ENCODE measurements at regions not wholly inside any gene's neighbourhood (a gene's known extent, or its start where the extent isn't known, plus 50 kb on each side); places are given as distances from the start of the nearest gene placed in this dataset.
A peak's percentile ranks its signal among the peaks of the same experiment; 100 is the strongest.

DNA sequence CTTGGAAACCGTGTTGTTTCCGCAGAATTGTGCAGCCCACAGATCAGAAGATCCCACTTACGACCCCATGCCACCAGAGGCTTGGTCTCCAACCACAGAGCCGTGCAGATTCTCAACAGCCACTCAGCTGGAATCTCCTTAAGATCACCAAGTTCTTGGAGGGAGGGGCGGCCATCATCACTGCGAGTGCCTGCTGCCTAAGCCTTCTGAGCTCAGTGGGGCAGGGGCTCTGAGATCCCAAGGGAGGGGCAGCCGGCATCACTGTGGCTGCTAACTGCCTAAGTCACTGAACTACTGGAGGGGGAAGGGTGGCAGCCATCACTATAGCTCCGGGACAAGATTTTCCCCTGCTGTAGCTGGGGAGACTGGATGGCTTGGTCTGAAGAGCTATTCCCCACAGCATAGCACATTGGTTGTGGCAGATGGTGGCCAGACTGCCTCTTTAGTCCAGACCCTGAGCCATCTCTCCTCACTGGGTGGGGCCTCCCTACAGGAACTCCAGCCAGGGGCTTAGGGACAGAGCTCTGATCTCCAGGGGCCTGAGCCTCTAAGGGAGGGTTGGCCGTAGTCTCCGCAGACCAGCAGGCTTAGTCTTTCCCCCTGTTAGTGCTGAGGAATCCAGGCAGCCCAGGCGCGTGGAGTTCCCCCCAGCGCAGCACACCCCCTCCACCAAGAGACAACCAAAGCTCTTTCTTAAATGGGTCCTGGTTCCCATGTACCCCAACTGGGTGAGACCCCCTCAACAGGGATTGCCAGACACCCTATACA is 1483.9 kb downstream of the ADGRL3 start:
- Histone ChIP-seq H3K9me3 (ENCODE audit: control insufficient read depth, low read depth, low read length) (no peaks in the 10 kb centered on the region), H3K36me3 (ENCODE audit: control insufficient read depth, insufficient read depth, low read length) (no peaks in the 10 kb centered on the region), H3K27me3 (ENCODE audit: control insufficient read depth, insufficient read depth, low read length) (no peaks in the 10 kb centered on the region), H3K4me1 (ENCODE audit: control insufficient read depth, insufficient read depth, low read length) (no peaks in the 10 kb centered on the region), H3K27ac (ENCODE audit: low read length) (no peak overlapping the region), H3K4me3 (ENCODE audit: low read length) (no peak overlapping the region)
- no peak for DNase-seq
- no CpG with 5 or more reads among the region's 13 CpGs for WGBS (ENCODE audit: insufficient coverage, low lambda C conversion rate)

DNA sequence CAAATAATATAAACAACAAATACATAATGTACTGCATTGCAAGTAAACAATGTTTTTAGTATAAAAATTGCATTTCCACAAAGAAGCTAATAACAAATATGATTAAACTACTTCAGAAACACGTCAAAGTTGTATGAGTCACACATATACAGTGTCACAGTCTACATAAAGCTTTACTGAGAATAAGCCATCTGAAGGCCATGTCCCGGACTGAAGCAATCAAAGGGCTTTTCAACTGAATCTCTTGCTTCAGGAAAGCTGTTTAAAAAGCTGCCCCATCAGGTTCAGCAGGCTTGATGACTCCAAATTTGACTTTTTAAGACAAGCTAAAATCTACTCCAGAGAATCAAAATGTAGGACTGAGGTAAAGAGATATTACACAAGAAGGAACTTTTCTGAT is 1476.8 kb downstream of the ADGRL3 start:
- no peak for DNase-seq
- no peaks in the 10 kb centered on the region for H3K27me3 ChIP-seq (ENCODE audit: control insufficient read depth, insufficient read depth, low read length)
- no peaks in the 10 kb centered on the region for H3K4me1 ChIP-seq (ENCODE audit: control insufficient read depth, insufficient read depth, low read length)
- no CpG with 5 or more reads among the region's 2 CpGs for WGBS (ENCODE audit: insufficient coverage, low lambda C conversion rate)
- no peaks in the 10 kb centered on the region for H3K36me3 ChIP-seq (ENCODE audit: control insufficient read depth, insufficient read depth, low read length)
- H3K9me3 ChIP-seq (ENCODE audit: control insufficient read depth, low read depth, low read length), result no peaks in the 10 kb centered on the region
- H3K4me3 ChIP-seq (ENCODE audit: low read length), result no peak overlapping the region
- H3K27ac ChIP-seq (ENCODE audit: low read length), result no peak overlapping the region

DNA sequence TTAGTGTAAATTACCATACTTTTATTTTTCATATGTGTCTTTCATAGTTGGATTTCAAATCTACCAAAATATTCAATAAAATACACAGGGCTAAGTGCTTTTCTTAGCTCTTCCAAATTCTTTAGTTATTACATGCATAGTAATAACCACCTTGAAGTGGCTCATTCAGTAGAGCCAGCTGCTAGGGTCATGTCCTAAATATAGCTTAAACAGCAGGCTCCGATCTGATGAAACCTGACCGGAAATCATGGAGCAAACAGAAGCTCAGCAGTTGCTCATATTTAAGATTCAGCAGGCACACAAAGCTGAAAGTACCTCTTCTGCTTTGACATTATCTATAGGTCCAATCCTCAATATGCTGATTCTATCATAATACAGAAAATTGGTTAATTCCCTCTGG is 1470.4 kb downstream of the ADGRL3 start:
- no peaks in the 10 kb centered on the region for H3K36me3 ChIP-seq (ENCODE audit: control insufficient read depth, insufficient read depth, low read length)
- H3K4me3 ChIP-seq (ENCODE audit: low read length), result no peak overlapping the region
- no peaks in the 10 kb centered on the region for H3K4me1 ChIP-seq (ENCODE audit: control insufficient read depth, insufficient read depth, low read length)
- DNase-seq, result no peak
- no CpG with 5 or more reads among the region's 2 CpGs for WGBS (ENCODE audit: insufficient coverage, low lambda C conversion rate)
- H3K27me3 ChIP-seq (ENCODE audit: control insufficient read depth, insufficient read depth, low read length), result no peaks in the 10 kb centered on the region
- H3K27ac ChIP-seq (ENCODE audit: low read length), result no peak overlapping the region
- H3K9me3 ChIP-seq (ENCODE audit: control insufficient read depth, low read depth, low read length), result no peaks in the 10 kb centered on the region

DNA sequence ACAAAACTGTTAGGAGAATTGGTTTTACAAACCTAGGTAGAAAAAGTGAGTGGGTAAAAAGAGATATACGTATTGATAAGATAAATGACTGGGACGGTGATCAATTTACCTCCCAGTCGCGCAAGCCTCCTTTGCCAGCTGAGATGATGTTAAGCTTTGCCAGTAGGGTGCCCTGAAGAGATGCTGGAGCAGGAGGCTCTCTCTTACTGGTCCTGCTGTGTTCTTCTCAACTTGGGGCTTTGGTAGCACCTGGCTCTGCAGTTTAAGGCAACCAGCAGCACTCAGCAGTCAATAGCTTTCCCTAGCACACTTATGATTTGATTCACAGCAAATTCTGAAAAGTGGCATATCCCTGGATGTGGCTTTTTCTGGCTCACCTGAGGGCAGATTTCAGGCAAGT is 1461.7 kb downstream of the ADGRL3 start:
- H3K36me3 ChIP-seq (ENCODE audit: control insufficient read depth, insufficient read depth, low read length), result no peaks in the 10 kb centered on the region
- H3K27ac ChIP-seq (ENCODE audit: low read length), result no peak overlapping the region
- no peak overlapping the region for H3K4me3 ChIP-seq (ENCODE audit: low read length)
- no CpG with 5 or more reads among the region's 4 CpGs for WGBS (ENCODE audit: insufficient coverage, low lambda C conversion rate)
- H3K9me3 ChIP-seq (ENCODE audit: control insufficient read depth, low read depth, low read length), result no peaks in the 10 kb centered on the region
- DNase-seq, result no peak
- no peaks in the 10 kb centered on the region for H3K4me1 ChIP-seq (ENCODE audit: control insufficient read depth, insufficient read depth, low read length)
- H3K27me3 ChIP-seq (ENCODE audit: control insufficient read depth, insufficient read depth, low read length), result no peaks in the 10 kb centered on the region

DNA sequence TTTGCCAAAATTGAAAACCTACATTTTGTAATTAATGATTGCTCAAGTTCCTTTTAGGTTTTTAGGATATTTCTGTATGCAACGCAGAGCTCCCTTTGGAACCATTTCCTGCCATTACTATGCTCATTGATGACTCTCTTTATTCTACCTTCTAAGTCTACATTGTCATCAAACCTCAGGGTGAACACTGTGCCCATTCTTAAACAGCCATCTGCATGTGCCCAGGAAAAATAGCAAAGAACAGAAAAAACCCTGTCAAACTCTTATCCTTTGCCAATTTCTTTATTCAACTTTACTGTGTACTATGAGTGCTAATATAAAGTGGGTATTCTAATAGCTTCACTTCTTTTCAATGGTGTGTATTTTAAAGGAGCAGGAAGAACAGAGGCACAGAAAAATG is 1455.9 kb downstream of the ADGRL3 start:
- WGBS (ENCODE audit: insufficient coverage, low lambda C conversion rate), result no CpG with 5 or more reads among the region's 1 CpG
- Histone ChIP-seq H3K4me3 (ENCODE audit: low read length) (no peak overlapping the region), H3K27me3 (ENCODE audit: control insufficient read depth, insufficient read depth, low read length) (no peaks in the 10 kb centered on the region), H3K4me1 (ENCODE audit: control insufficient read depth, insufficient read depth, low read length) (no peaks in the 10 kb centered on the region), H3K27ac (ENCODE audit: low read length) (no peak overlapping the region), H3K36me3 (ENCODE audit: control insufficient read depth, insufficient read depth, low read length) (no peaks in the 10 kb centered on the region), H3K9me3 (ENCODE audit: control insufficient read depth, low read depth, low read length) (no peaks in the 10 kb centered on the region)
- DNase-seq, result no peak

DNA sequence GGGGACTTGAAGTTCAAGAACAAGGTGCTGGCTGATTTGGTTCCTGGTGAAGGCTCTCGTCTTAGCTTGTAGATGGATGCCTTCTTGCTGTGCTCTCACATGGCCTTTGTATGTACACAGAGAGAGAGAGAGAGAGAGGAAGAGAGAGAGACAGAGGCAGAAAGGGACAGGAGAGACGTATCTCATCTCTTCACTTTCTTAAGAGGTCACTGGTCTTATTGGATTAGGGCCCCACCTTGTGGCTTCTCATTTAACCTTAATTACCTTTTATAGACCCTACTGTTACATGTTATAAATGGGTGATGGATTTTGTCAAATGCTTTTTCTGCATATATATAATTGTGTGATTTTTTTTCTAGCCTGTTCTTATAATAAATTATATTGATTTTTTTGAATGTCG is 1444.2 kb downstream of the ADGRL3 start:
- peak; percentile 2 to 3 for DNase-seq
- Histone ChIP-seq H3K27me3 (ENCODE audit: control insufficient read depth, insufficient read depth, low read length) (no peaks in the 10 kb centered on the region), H3K4me1 (ENCODE audit: control insufficient read depth, insufficient read depth, low read length) (no peaks in the 10 kb centered on the region), H3K4me3 (ENCODE audit: low read length) (no peak overlapping the region), H3K27ac (ENCODE audit: low read length) (no peak overlapping the region), H3K36me3 (ENCODE audit: control insufficient read depth, insufficient read depth, low read length) (no peaks in the 10 kb centered on the region), H3K9me3 (ENCODE audit: control insufficient read depth, low read depth, low read length) (no peaks in the 10 kb centered on the region)
- 21% methylated on average over 2 of the region's 3 CpGs for WGBS (ENCODE audit: insufficient coverage, low lambda C conversion rate)

DNA sequence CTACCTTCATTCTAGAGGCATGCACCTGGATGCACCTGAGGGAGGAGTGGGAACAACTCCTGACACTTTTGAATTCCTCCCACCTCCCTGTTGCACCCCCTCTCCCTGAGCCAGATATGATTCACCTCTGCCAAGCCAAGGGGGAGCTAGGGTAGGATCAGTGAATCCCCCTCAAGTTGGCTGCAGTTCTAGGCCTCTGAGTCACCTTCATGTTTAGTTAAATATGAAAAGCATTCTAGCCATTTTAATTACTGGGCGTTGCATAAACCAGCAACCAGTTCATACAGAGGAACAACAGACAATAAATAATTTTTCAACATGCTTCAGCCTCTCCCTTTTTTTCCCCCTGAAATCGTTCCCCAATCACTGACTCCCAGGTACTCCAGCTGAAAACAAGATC is 1440.2 kb downstream of the ADGRL3 start:
- H3K27me3 ChIP-seq (ENCODE audit: control insufficient read depth, insufficient read depth, low read length), result no peaks in the 10 kb centered on the region
- no peaks in the 10 kb centered on the region for H3K9me3 ChIP-seq (ENCODE audit: control insufficient read depth, low read depth, low read length)
- WGBS (ENCODE audit: insufficient coverage, low lambda C conversion rate), result no CpG with 5 or more reads among the region's 2 CpGs
- no peak for DNase-seq
- no peak overlapping the region for H3K27ac ChIP-seq (ENCODE audit: low read length)
- no peak overlapping the region for H3K4me3 ChIP-seq (ENCODE audit: low read length)
- H3K36me3 ChIP-seq (ENCODE audit: control insufficient read depth, insufficient read depth, low read length), result no peaks in the 10 kb centered on the region
- no peaks in the 10 kb centered on the region for H3K4me1 ChIP-seq (ENCODE audit: control insufficient read depth, insufficient read depth, low read length)

DNA sequence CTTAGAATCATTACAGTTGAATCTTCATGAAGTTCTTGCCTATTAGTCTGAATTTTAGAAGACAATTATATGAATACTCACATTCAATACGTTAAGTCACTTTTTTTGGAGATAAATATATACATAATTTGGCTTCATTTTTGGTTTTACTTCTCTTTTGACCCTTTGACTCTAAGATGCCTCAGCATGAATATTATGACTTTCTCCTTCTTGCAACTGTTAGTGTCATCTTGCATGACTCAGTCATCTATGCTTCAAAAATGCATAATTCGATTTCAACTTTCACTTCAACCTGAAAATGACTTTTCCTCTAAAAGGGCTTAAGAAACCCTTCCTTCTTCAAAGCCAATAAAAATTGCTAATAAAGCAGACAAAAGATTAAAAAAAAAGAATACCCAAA is 1427.5 kb downstream of the ADGRL3 start:
- no peak for DNase-seq
- Histone ChIP-seq H3K27ac (ENCODE audit: low read length) (no peak overlapping the region), H3K36me3 (ENCODE audit: control insufficient read depth, insufficient read depth, low read length) (no peaks in the 10 kb centered on the region), H3K4me3 (ENCODE audit: low read length) (no peak overlapping the region), H3K27me3 (ENCODE audit: control insufficient read depth, insufficient read depth, low read length) (no peaks in the 10 kb centered on the region), H3K4me1 (ENCODE audit: control insufficient read depth, insufficient read depth, low read length) (no peaks in the 10 kb centered on the region), H3K9me3 (ENCODE audit: control insufficient read depth, low read depth, low read length) (no peaks in the 10 kb centered on the region)
- WGBS (ENCODE audit: insufficient coverage, low lambda C conversion rate), result 92% methylated on average over 2 of the region's 2 CpGs

DNA sequence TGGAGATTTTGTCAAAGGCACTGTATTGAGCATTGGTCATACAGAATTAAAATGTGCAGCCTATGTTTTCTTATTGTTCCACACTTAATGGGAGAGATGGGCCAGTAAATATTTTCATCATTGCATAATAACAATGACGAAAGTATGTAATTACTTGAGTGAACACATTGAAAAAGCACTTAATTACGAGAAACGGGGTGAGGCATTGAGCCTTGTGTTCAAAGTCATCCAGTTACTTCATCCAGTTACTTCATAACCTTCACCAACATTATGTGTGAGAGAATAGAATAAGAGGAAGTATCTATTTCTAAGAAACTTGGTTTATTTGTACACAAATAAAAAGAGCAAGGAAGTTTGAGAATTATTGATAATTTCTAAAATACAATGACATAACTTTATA is 1427.0 kb downstream of the ADGRL3 start:
- H3K27ac ChIP-seq (ENCODE audit: low read length), result no peak overlapping the region
- H3K9me3 ChIP-seq (ENCODE audit: control insufficient read depth, low read depth, low read length), result no peaks in the 10 kb centered on the region
- 85% methylated on average over 3 of the region's 3 CpGs for WGBS (ENCODE audit: insufficient coverage, low lambda C conversion rate)
- no peaks in the 10 kb centered on the region for H3K27me3 ChIP-seq (ENCODE audit: control insufficient read depth, insufficient read depth, low read length)
- H3K36me3 ChIP-seq (ENCODE audit: control insufficient read depth, insufficient read depth, low read length), result no peaks in the 10 kb centered on the region
- H3K4me3 ChIP-seq (ENCODE audit: low read length), result no peak overlapping the region
- DNase-seq, result no peak
- H3K4me1 ChIP-seq (ENCODE audit: control insufficient read depth, insufficient read depth, low read length), result no peaks in the 10 kb centered on the region

DNA sequence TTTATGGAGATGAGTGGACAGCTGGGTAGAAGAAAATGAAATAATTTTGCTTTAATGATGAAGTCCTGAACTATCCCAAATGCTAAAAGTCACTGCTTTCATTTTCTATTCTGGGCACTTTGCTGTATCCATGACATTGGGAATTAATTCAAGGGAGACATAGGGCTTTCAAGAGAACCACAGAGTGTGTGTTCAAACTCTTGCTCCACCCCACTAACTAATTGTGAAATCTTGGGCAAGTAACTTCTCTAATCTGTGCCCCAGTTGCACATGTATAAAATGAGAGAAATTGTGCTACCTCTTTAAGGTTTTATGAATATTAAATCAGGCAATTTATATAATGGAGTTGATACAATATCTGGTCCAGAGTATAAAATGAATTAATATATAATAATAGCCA is 1422.0 kb downstream of the ADGRL3 start:
- Histone ChIP-seq H3K36me3 (ENCODE audit: control insufficient read depth, insufficient read depth, low read length) (no peaks in the 10 kb centered on the region), H3K4me3 (ENCODE audit: low read length) (no peak overlapping the region), H3K4me1 (ENCODE audit: control insufficient read depth, insufficient read depth, low read length) (no peaks in the 10 kb centered on the region), H3K9me3 (ENCODE audit: control insufficient read depth, low read depth, low read length) (no peaks in the 10 kb centered on the region), H3K27ac (ENCODE audit: low read length) (no peak overlapping the region), H3K27me3 (ENCODE audit: control insufficient read depth, insufficient read depth, low read length) (no peaks in the 10 kb centered on the region)
- DNase-seq, result no peak

DNA sequence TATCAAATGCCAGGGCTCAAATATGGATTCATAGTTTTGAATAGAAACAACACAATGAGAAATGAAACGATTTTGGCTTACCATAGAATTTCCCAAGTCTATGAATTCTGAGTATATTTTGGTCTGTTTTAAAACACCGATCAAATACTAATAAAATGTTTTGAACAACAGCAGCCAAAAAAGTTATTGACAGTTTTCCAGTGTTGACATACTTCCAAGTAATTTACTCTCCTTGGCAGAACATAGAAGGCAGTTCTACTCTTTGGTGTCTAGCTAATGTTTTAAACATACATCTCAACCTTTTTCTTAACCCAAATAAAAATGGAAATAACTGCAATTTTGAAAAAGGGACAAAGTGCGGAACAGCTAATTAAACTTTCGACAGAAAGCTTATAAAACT is 1419.8 kb downstream of the ADGRL3 start:
- Histone ChIP-seq H3K36me3 (ENCODE audit: control insufficient read depth, insufficient read depth, low read length) (no peaks in the 10 kb centered on the region), H3K4me1 (ENCODE audit: control insufficient read depth, insufficient read depth, low read length) (no peaks in the 10 kb centered on the region), H3K9me3 (ENCODE audit: control insufficient read depth, low read depth, low read length) (no peaks in the 10 kb centered on the region), H3K27me3 (ENCODE audit: control insufficient read depth, insufficient read depth, low read length) (no peaks in the 10 kb centered on the region), H3K4me3 (ENCODE audit: low read length) (no peak overlapping the region), H3K27ac (ENCODE audit: low read length) (no peak overlapping the region)
- DNase-seq, result no peak
- 94% methylated on average over 3 of the region's 4 CpGs for WGBS (ENCODE audit: insufficient coverage, low lambda C conversion rate)
